ENCODE measurements at regions not wholly inside any gene's neighbourhood (a gene's known extent, or its start where the extent isn't known, plus 50 kb on each side); places are given as distances from the start of the nearest gene placed in this dataset.
"Not testable (repeated sequence)": the region's sequence is repeated elsewhere in the genome, so short reads cannot be mapped to it uniquely, and the experiment has no call there.

DNA sequence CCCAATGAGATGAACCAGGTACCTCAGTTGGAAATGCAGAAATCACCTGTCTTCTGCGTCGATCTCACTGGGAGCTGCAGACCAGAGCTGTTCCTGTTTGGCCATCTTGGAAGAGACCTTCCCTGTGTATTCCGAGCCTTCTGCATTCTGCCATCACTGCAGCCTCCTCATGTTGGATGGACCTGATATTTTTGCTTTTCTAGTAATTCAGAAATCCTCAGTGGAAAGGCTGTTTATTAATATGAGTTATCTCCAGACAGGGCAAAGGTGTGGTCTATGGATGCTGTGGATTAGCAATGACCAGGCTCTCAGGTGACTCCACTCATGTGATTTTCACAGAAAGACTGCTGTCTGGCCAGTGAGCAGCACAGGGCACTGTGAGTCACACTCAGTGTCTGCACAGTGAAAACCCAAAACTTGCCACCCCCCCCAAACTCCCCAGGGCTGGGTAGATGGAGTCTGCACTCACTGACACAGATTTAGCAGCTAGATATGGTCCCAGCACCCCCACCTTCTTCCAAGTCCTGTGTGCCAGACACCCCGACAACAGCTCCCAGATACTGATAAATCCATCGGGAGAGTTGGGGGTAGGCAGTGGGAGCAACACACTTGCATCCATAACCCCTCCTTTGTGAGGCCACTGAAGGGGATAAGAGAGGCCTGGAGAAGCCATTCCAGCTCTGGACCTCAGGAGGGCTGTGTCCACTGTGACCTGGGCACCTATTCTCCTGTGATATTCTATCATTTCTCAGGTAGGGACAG, 75.2 kb upstream of the TOP3B start:
- no peak for DNase-seq (ENCODE audit: low spot score)

DNA sequence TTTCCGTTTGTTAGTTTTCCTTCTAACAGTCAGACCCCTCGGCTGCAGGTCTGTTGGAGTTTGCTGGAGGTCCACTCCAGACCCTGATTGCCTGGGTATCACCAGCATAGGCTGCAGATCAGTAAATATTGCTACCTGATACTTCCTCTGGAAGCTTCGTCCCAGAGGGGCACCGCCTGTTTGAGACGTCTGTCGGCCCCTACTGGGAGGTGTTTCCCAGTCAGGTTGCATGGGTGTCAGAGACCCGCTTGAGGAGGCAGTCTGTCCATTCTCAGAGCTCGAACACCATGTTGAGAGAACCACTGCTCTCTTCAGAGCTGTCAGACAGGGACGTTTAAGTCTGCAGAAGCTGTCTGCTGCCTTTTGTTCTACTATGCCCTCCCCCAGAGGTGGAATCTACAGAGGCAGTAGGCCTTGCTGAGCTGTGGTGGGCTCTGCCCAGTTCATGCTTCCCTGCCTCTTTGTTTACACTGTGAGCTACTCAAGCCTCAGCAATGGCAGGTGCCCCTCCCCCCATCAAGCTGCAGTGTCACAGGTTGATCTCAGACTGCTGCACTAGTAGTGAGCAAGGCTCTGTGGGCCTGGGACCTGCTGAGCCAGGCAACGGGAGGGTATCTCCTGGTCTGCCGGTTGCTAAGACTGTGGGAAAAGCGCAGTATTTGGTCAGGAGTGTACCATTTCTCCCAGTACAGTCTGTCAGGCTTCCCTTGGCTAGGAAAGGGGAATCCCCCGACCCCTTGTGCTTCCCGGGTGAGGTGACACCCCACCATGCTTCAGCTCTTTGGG, 74.4 kb upstream of the TOP3B start:
- DNase-seq (ENCODE audit: low spot score), result not testable (repeated sequence)

DNA sequence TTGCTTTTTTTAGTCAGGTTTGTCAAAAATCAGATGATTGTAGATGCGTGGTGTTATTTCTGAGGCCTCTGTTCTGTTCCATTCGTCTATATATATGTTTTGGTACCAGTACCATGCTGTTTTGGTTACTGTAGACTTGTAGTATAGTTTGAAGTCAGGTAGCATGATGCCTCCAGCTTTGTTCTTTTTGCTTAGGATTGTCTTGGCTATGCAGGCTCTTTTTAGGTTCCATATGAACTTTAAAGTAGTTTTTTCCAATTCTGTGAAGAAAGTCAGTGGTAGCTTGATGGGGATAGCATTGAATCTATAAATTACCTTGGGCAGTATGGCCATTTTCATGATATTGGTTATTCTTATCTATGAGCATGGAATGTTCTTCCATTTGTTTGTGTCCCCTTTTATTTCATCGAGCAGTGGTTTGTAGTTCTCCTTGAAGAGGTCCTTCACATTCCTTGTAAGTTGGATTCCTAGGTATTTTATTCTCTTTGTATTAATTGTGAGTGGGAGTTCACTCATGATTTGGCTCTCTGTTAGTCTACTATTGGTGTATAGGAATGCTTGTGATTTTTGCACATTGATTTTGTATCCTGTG, 70.1 kb upstream of the TOP3B start:
- DNase-seq (ENCODE audit: low spot score), result not testable (repeated sequence)

DNA sequence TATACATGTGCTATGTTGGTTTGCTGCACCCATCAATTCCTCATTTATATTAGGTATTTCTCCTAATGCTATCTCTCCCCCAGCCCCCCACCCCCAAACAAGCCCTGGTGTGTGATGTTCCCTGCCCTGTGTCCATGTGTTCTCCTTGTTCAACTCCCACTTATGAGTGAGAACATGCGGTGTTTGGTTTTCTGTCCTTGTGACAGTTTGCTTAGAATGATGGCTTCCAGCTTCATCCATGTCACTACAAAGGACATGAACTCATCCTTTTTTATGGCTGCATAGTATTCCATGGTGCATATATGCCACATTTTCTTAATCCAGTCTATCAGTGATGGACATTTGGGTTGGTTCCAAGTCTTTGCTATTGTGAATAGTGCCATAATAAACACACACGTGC, 68.4 kb upstream of the TOP3B start:
- DNase-seq (ENCODE audit: low spot score), result not testable (repeated sequence)

DNA sequence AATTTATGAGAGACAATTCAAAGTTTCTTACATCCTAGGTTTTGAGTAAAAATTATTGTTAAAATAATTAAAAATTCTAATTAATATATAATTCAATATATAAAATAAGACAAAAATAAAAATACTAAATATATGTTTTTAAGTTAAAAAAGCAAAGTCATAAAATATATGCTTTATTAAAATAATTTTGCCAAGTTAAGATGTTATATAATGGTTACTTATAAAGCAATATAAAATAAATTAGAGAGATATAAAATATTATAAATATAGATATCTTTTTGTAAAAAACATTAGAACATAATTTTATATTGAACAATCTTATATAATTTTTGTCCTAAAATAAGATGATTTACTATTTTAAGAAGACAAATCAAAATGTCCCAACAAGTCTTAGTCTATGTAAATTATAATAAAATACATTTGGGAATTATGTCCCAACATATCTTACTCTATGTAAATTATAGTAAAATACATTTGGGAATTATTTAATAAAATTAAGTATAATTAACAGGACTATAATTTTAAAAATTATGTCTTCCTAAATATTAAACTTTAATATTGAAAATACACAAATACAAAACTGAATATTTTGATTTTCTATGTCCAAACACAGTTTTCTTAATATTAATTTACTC, 67.7 kb upstream of the TOP3B start:
- no peak for DNase-seq (ENCODE audit: low spot score)

DNA sequence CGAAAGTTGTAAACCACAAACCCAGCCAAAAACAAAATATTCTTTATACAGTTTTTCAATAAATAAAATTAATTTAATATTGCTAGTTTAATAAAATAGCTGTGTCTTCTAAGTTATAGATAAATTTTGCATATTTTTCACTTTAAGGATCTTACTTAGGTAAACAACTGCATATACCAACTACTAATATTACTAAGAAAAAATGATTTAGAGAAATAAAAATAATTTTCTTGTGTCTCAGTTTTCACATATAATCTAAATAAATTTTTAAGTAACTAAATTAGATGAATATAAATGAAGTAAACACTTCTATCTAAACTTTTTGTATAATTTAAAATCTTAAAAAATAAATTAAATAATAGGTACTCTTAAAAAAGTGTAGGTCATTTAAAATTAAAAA, 67.1 kb upstream of the TOP3B start:
- no peak for DNase-seq (ENCODE audit: low spot score)

DNA sequence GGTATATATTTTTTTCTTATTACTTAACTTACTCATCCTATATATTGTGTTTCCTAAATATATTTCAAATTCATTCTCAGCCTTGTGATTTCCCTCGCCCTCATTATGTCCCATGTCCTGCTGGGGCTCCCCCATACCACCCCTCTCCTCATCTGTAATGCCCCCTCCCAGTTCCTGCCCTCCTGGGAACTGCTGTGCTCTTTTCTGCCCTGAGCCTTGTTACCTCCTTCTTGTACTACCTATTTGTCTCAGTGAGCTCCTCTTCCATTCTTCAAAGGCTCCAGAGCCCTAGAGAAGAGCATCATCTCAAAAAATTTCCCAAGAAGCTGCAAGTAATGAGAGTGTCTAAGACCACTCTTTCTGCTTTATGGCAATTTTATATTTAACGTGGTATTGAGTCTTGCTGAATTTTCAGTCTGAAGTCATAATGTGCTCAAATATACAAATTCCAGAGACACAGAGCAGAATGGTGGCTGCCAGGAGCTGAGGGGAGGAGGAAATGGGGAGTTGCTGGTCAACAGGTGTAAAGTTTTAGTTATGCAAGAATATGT, 66.5 kb upstream of the TOP3B start:
- DNase-seq (ENCODE audit: low spot score), result no peak

DNA sequence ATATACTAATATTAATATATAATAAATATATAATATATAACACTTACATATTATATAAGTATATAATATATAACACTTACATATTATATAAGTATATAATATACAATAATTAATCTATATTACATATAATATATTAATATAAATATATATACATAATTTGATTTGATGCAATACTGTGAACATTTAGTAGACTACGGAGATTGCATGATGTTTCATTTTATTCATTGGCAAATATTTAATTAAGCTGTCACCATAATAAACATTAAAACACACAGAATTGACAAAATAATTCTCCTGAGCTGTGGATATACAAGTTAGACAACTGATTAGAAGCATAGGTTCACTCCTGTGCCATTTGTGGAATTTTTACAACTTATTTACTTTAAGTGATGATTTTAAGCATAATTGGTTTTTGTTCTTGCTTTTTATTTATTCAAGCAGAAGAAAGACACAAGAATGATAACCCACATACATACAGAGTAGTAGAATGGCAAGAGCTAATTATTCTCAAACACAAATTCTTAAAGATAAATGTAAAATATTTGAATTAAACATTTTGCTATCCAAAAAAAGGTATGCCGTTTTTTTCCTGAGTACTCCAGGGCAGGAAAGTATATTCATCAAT, 65.8 kb upstream of the TOP3B start:
- DNase-seq (ENCODE audit: low spot score), result no peak

DNA sequence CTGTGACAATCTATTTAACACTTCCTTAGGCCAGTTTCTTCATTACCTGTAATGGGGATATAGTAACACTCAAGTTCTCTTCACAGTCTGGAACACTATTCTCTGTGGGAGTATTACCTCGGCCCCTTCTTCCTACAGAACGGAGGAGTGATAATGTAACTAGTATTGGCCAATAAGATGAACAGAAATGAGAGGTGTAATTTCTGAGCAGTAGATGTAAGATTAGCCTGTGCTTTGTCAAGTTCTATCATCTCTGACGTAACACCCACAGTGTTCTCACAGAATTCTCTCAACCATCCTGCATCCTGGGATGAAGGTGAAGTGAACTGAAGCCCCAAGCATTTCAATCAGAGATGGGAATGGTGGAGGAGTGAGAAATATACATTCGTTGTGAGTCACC, 65.2 kb upstream of the TOP3B start:
- no peak for DNase-seq (ENCODE audit: low spot score)

DNA sequence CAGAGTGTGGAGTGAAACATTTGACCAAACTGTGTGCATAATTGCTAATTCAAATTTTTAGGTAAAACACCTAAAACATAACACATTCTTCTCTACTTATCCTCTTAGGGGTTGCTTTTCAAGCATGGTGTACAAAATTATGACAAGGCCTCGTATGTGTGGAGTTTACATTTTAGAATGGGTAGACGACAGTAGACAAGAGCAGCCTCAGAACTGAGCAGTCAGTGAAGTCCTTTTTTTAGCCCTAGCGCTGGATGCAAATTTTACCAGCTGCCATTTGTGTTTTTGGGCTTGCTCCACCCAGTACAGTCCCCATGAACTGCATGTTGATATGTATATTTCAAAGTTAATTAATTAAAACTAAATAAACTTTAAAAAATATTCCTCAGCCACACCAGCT, 64.7 kb upstream of the TOP3B start:
- no peak for DNase-seq (ENCODE audit: low spot score)

DNA sequence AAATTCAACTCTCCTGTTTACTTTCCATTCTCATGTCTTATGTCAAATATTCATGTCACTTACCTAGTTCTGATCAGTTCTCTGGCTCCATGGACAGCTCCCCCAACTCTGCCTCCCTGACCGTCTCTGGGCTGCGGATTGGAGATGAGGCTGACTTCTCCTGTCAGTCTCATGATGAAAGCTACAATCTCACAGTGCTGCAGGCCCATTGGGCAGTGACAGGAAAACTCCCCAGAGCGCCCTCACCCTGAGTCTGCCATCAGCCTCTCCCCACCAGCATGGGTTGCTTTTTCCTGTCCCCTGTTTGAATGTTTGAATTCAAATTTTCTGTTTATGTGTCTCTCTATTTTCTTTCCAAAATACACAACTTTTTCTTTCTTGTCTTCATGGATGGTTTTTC, 63.8 kb upstream of the TOP3B start:
- DNase-seq (ENCODE audit: low spot score), result no peak

DNA sequence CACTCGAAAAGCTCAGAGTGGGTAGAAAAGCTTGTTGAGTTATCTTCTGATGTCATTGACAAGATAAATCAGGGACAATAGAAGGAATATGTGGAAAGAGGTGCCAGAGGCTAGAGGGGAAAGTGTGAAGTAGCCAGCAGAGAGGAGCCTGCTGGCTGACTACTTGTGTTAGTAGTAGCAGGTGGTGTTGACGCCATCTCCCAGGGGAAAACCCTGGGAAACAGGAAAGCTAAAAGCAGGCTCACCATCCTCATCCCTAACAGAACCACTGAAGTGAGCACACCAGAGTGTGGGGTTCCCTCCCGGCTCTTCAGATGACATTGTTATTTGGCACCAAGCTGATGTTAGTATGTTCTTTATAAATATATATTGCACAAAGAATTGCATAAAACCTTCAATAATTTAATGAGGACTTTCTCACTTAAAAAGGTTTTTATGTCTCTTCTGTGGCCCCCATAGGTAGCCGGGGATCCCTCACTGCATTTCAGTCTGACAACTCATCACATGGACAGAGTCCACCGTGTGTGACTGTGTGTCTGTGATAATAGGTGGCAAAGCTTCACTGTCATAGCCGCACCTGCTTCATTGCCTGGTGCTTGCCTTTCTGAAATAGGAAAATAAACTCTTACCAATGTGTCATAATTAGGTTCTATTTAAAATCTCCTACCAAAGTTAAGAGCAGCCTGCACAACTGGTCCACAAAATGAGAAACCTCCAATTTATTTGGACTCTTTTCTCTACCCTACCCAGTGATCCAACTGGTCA, 63.2 kb upstream of the TOP3B start:
- DNase-seq (ENCODE audit: low spot score), result no peak

DNA sequence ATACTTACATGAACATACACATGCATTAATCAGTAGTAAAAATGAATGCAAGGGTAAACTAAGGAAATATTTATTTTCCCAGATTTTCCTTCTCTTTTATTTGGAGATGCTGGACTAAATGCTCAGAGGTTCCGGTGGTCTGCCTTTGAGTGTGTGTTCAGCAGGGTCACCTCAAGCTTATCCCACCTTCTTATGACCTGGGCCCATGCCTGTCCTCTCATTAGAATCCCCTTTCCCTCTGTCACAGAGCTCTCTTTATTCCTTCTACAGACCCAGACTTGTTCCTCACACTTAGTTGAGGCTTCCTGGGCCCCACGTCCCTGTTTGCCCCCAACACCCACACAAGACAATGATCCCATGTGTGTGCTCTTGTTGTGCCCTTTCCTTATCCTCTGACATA, 61.6 kb upstream of the TOP3B start:
- DNase-seq (ENCODE audit: low spot score), result no peak

DNA sequence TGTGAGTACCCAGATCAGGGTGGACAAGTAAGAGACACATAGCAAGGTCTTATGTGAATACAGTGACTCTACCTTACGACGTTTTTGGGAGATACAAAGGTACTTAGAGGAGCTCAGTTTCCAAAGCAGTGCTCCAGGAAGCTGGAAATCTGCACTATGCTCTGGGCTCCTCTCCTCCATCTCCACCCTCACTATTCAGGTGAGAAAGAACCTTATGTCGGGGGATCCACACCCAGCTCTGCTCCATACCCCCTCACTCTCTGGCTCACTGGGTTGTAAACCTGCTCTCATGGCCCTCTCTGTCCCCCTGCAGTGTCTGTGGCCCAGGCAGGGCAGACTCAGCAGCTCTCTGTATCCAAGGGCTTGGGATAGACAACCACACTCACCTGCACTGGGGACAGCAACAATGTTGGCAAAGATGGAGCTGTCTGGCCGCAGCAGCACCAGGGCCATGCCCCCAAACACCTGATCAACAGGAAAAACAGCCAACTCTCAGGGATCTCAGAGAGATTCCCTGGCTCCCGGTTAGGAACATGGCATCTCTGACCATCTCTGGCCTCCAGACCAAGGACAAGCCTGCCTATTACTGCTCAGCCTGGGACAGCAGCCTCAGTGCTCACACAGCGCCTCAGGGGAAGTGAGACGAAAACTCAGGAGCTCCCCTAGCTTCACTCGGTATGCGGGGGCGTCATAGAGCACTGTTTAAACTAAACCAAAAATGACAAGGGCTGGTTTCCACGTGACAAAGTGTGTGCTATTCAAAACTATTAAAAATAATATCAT, 60.9 kb upstream of the TOP3B start:
- no peak for DNase-seq (ENCODE audit: low spot score)

DNA sequence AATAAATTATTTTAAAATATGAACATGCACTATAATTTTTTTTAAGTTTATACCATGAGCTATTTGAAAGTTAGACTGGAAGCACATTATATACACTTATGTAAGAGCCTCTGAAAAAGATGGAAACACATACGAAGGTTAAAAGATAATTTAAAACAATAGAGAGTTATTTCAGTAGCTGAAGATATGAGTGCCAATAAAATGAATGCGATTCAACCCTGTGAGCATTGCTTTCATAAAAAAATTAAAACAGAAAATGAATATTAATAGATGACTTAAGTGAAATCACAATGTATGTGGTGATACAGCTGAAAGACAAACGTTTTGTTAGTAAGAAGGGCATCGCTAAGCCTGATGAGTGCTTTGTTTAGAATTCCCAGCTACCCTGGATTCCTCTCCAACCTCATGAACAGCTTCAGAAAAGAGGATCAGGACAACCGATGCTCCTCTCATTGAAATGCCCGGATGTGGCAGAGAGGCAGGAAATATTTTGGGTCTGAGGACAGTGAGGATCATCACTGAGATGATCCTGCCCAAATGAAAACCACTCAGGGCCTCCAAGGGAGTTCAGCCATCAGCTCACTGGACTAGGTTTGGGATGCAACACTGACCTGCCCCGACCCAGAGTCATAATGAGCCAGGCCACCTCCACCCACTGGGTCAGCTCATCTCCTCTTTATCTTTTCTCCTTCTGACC, 60.2 kb upstream of the TOP3B start:
- DNase-seq (ENCODE audit: low spot score), result no peak

DNA sequence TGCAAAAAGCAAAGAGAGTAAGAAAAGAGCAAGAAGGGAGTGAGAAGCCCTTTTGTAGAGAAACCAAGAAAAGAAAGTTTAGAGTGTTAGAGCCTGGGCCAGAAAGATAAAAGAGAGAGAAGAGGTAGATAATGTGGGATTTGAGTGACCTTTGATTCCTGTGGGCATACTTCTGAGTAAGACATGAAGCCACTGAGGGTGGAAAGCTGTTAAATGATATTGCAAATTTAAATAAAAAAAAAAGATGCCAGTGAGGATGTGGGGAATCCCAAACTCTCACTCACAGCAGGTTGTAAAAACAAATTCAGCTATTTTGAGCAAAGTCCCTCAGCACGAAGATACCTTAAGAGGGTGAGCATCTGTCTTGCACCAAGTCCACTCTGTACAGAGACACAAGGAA, 59.4 kb upstream of the TOP3B start:
- no peak for DNase-seq (ENCODE audit: low spot score)

DNA sequence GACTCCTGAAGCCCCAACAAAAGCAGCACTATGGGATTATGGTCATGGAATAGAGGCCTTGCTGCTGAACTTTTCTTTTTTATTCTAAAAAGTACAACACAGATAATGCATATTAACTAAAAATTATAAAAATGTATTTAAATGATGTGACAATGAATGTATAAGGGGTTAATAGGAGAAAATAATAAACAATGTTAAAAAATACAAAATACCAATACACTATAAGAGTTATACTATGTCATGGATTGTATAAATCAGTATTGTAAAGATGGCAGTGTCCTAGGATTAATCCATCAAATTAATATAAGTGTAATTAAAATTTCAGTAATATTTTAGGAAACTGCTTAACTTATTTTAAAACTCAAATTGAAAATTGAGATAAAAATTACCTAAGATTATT, 58.3 kb upstream of the TOP3B start:
- no peak for DNase-seq (ENCODE audit: low spot score)

DNA sequence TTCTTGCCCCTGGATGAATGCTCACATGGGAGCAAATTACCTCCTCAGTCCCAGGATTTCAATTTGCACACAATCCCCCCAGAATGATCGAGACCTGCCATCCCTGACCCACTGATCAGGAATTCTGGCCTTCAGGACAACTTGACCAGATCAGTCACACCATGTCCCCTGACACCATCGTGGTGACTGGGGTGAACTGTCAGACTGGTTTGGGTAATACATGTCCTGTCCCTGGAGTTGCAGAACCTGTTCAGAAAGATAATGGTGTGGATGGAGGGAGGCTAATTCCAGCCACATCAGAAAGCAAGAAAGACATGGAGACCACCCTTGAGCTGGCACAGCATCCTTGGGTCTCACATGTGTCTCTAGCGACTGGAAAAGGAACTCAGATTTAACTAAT, 57.9 kb upstream of the TOP3B start:
- DNase-seq (ENCODE audit: low spot score), result no peak

DNA sequence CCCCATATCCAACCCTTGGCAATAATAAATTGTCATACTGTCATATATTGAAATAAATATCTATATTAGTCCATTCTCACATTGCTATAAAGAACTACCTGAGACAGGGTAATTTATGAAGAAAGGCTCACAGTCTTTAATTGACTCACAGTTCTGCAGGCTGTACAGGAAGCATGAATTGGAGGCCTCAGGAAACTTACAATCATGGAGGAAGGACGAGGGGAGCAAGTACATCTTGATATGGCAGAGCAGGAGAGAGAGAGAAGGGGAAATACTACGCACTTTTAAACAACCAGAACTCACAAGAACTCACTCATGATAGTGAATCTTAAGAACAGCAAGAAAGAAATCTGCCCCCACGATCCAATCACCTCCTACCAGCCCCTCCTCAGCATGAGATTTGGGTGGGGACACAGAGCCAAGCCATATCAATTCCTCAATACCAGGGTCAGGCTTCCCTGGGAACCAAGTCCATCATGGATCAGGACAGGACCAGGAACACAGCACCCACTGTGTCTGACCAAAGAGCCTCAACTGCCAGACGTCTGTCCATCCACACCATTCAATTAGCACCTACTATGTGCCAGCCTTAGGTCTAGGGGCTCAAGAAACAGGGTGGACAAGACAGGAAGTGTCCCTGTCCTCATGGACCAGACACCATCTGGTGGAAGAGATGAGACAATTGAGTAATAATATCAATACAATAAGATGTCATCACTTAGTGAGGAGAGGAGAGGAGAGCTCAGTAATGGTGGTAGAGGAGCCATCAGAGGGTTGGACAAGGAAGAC, 56.9 kb upstream of the TOP3B start:
- DNase-seq (ENCODE audit: low spot score), result no peak
